GM18502 (cell line): ENCODE measurements at regions not wholly inside any gene's neighbourhood (a gene's known extent, or its start where the extent isn't known, plus 50 kb on each side); places are given as distances from the start of the nearest gene placed in this dataset.

Experiments used
- ATAC-seq: cut with Tn5 transposase; IDR thresholded peaks from one replicate; pipeline ENCODE4 v1.9.1; 2021; ENCODE audit warnings: mild to moderate bottlenecking; ENCODE audit not compliant: unreplicated experiment, poor library complexity

DNA sequence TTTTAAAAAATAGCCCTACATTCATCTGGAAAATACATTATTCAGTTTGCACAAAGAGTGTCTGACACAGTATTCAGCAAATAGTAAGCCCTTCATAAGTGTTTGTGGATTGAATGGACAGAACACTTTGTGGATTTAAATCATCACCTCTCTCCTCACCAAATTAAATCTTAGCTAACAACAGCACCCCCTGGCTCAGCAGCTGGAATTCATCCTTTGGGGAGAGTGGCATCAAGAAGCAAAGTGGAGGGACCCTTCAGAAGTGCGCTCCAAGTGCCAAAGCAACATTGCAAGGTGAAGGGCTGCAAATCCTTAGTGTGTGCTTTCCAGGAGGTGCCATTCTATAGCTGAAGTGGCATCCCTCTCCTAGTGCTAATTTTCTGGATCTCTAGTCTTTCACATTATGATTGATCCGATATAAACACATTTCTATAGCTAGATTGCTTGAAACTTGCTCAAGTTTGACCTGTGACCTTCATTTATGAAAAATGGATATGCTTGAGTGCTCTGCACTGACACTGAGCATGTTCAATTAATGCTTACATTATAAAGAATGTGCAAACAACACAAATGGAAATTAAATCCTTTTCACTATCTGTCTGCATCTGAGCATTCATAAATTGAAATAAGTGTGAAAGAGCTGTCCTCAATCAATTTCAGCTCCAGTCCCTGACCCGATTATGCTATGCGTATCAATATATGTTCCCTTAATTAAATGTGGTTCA lies 891.7 kb downstream of the C6orf118 start:
- no peak for ATAC-seq

DNA sequence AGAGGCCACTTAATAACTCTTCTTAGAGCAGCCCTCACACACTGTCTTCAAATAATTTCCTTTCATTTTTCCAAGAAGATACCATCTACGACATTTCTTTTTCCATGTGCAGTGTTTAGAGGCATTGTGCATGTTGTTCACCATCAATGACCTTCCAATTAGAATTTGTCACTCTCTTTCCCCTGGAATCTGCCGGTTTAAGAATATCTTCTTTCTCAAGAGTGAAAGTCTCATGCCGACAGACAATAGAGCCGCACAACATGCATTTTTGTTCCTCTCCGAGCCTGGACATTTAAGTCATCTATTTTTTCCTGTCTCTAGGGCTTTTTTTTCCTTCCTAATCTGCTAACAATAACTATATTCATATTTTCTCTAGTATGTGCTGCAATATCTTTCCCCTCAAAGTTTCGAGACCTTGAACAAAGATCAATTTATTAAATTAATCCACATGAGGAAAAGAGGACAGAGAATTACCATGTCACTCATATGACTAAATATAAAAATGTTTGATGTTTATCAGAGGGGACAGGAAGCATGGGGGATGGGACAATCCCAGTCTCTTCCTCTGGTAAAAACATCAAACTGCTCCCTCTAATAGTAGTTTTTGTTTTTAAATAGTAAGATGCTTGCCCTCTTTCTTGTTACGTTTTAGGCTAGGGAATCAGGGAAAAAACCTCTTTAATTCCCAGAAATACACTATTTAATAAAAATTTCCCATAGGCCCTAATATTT lies 893.4 kb downstream of the C6orf118 start:
- no peak for ATAC-seq

DNA sequence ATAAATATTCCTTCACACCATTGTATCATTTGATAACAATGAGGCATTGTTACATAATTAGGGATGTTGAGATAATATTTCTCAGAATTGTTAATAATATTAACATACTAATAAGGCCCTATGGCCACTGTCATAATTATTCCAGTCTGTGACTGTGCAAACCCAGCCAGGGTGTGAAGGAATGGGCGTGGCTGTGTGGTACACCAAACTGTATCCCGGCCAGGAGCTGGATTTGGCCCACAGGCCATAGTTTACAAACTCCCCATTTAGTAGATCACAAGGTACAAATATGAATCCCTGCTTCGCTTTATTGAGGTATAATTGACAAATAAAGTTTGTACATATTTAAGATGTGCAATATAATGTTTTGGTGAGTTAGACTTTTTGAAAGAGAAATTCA lies 894.7 kb downstream of the C6orf118 start:
- no peak for ATAC-seq

- no peak for ATAC-seq
Measured at GRCh38 chr6:164412566-164412965, 896.8 kb downstream of the C6orf118 start.

DNA sequence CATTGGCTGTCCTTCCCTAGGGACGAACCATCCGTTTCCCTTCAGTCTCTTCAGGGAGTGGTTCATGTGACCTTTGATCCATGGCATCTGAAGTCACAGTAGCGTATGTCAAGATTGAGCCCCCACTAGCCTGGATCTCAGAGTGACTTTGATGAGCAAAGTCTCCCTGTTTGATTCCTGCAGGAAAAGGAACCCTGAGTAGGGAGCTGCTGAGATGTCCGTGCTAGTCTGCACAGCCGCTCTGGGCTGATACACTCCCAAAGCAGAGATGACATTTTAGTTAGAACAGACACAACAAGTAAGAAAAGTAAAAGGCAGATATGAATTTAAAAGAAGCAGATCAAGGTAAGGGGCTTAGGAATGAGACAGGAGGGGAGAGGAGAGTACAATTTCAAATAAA lies 899.4 kb downstream of the C6orf118 start:
- no peak for ATAC-seq

GRCh38 chr6:164409309-164410009 lies 899.9 kb downstream of the C6orf118 start:
- no peak for ATAC-seq

DNA sequence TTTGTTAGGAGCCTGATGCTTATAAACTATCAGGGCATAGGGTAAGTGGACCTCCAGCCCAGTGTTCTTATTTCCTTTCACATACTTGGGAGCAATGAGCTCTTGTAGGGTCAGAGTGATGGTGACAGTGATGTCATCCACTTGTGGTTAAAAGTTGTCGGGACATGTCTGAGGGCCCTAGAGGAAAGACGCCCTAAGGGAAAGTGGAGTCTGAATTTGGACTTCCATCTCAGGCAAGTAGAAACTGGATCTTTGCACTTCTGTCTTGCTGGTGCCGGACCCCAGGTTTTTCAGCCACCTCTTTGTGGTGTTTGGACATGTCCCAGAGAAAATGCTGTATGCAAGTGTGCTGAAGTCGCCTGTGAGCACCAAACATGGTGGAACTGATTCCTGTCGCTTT lies 900.5 kb downstream of the C6orf118 start:
- no peak for ATAC-seq

GRCh38 chr6:164404812-164405488 lies 904.5 kb downstream of the C6orf118 start:
- ATAC-seq = no peak

- no peak for ATAC-seq
Measured at GRCh38 chr6:164401871-164402270, 907.5 kb downstream of the C6orf118 start.

- ATAC-seq = no peak
Measured at GRCh38 chr6:164398647-164399046, 910.8 kb downstream of the C6orf118 start.

DNA sequence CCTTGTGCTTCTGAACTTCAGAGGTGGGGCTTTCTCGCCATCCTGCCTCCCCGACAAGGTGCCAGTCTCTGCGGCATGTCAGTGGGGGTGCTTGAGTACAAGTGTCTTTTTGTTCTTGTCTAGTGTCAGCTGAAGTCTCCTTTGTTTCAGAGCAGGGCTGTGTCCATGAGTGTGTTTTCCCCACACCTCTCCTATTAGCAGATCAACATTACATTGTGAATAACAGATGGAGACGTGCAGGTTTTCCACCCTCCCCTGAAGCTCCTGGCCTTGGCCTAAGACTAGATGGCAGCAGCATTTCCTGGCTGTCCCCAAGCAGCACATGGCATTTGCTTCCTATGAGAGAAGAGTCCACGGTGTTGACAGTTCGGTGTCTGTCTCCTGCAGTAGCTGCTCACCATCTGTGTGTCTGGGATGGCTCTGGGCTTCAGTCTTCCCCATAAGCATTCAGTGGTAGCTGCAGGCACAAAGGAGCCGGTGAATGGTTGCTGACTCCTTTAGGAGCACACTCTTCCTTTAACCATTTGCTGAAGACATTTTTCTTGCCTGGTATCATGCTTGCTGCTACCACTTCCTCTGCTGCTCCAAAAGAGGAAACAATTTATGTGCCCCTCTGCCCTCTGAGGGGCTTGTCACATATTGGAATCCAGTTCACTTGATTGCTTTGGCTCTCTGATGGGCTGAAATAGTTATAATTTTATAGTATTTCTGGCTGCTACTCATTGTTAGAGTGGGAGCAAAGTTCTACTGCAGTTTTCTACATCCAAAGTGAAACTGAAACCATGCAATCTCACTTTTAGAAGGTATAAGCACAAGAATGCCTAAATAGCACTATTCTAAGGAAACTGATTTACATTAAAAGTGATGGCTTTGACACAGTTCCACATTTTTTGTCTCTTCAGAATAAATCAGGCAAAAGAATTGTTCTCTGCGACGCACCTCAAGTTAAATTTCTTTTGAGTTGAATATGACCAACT lies 913.0 kb downstream of the C6orf118 start:
- no peak for ATAC-seq

DNA sequence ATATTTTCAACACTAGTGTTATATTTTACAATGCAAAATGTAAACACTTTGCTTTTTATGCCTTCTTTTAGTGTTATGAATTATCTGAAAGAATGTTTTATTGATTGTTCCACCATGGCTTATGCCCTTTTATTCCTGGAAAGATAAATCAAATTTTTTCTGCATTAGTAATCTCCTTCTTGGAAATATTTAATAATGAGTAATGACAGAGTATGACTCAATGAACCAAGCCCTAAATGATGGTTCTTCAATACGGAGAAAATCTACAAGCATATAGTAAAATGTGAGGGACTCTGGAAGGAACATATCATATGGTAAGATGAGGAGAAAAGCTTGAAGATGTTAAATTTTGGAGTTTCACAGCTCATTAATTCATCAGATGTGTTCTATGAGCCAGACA lies 929.6 kb downstream of the C6orf118 start:
- no peak for ATAC-seq

- no peak for ATAC-seq
Measured at GRCh38 chr6:164378330-164378729, 931.1 kb downstream of the C6orf118 start.

DNA sequence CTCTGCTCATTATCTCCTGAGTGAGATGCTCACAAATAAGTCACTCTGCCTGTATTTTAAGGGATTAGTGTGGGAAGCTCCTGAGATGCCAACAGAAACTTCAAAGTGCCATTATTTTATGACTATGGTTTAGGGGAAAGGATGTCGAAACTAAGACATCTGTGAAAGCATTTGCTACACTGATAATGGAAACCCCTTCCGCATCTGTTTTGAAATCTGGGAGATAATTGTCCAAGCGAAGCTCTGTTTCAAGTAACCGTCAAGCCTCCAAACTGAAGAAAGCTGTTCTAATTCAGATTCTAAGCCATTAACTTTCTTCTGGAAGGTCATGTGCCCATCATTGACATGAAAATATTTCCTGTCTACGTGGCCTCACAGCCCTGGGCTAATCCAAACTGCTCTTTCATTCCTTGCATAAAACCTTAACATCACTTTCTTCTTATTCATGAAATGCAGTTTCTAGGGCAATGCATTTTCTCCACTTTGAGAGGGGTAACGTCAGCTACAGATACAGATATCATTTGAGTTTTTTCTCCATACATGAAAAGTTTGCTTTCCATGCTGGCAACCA lies 932.0 kb downstream of the C6orf118 start:
- no peak for ATAC-seq

DNA sequence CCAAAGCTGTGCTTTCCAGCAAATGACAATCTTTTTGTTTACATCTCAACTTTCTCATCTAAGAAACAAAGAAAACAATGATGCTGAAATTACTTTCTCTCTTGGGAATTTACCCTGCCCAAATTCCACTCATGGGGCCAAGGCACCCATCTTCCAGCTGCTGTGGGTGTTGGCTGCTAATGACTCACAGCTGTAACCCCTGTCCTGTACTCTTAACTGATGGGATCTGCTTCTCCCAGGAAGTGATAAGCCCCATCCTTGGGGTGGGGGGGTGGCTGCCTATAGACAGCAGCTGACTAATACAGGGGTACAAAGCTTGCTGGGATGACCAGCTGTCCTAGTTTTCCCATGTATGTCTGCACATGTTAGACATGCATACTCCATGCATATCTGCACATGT lies 938.6 kb downstream of the C6orf118 start:
- no peak for ATAC-seq

DNA sequence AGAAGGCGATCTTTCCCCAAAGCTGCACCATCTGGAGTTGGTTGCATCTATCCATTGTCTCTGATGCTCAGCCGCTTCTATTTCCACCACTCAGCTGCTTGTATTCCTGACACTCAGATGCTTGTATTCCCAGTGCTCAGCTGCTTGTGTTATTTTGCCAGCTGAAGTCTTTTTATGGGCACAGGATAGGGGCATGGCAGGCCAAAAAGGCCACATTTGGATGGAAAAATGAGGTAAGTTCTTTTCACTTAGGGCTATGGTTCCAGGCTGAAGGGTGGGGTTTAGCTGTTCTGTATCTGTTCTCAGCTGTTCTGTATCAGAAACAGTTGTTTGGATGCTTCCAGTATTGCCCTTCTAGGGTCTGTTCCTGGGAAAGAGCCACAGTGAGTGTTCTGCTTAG lies 944.9 kb downstream of the QKI start:
- no peak for ATAC-seq

GRCh38 chr6:164359036-164359435 lies 944.5 kb downstream of the QKI start:
- no peak for ATAC-seq

DNA sequence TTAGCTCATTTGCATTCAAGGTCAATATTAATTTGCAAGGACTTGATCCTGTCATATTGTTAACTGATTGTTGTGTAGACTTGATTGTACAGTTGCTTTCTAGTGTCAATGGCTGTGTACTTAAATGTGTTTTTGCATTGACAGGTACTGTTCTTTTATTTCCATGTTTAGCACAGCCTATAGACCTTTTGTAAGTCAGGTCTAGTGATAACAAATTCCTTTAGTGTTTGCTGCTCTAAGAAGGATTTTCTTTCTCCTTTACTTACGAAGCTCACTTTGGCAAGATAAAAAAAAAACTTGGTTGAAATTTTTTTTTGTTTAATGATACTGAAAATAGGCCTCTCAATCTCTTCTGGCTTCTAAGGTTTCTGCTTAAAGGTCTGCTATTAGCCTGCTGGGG lies 942.3 kb downstream of the QKI start:
- ATAC-seq = no peak

- no peak for ATAC-seq
Measured at GRCh38 chr6:164347455-164347854, 932.9 kb downstream of the QKI start.
